MM.1S (cell line): ENCODE measurements at regions not wholly inside any gene's neighbourhood (a gene's known extent, or its start where the extent isn't known, plus 50 kb on each side); places are given as distances from the start of the nearest gene placed in this dataset.

Experiments used
- DNase-seq: peaks from one replicate; pipeline ENCODE4 v3.0.0-alpha.2; 2015
- H2AFZ ChIP-seq: fragments of 300-600 bp; sonication (generic); 2 replicates; pipeline ENCODE4 v1.6.0; 2016; ENCODE audit warnings: antibody characterized with exemption, low read length
- H3F3A ChIP-seq: fragments of 300-600 bp; sonication (generic); 2 replicates; pipeline ENCODE4 v1.6.1; 2016; ENCODE audit warnings: mild to moderate bottlenecking, antibody characterized with exemption, low read length, moderate library complexity, mixed read lengths; ENCODE audit not compliant: insufficient read depth
- H3K27ac ChIP-seq: fragments of 300-600 bp; sonication (generic); 2 replicates; pipeline ENCODE4 v1.5.1; 2016; ENCODE audit warnings: mild to moderate bottlenecking, low read length
- H3K27me3 ChIP-seq: fragments of 300-600 bp; sonication (generic); replicated peaks from 2 replicates; pipeline ENCODE4 v1.6.0; 2016; ENCODE audit warnings: low read length; ENCODE audit not compliant: insufficient read depth
- H3K36me3 ChIP-seq: fragments of 300-600 bp; sonication (generic); replicated peaks from 2 replicates; pipeline ENCODE4 v1.6.1; 2016; ENCODE audit warnings: mild to moderate bottlenecking, low read length, mixed read lengths; ENCODE audit not compliant: insufficient read depth
- H3K4me1 ChIP-seq: fragments of 300-600 bp; sonication (generic); 2 replicates; pipeline ENCODE4 v1.6.1; 2016; ENCODE audit warnings: low read length, mixed read lengths
- H3K4me2 ChIP-seq: fragments of 300-600 bp; sonication (generic); 2 replicates; pipeline ENCODE4 v1.6.0; 2016; ENCODE audit warnings: low read depth, low read length
- H3K4me3 ChIP-seq: fragments of 300-600 bp; sonication (generic); 2 replicates; pipeline ENCODE4 v1.5.1; 2016; ENCODE audit warnings: low read length, mixed read lengths
- H3K79me2 ChIP-seq: fragments of 300-600 bp; sonication (generic); 2 replicates; pipeline ENCODE4 v1.6.1; 2016; ENCODE audit warnings: mixed run types, low read length, mixed read lengths
- H3K9ac ChIP-seq: fragments of 300-600 bp; sonication (generic); 2 replicates; pipeline ENCODE4 v1.6.1; 2016; ENCODE audit warnings: low read length, mixed read lengths
- H3K9me2 ChIP-seq: fragments of 300-600 bp; sonication (generic); replicated peaks from 2 replicates; pipeline ENCODE4 v1.6.1; 2016; ENCODE audit warnings: mild to moderate bottlenecking, low read length, mixed read lengths; ENCODE audit not compliant: insufficient read depth
- H3K9me3 ChIP-seq: fragments of 300-600 bp; sonication (generic); replicated peaks from 2 replicates; pipeline ENCODE4 v1.6.1; 2016; ENCODE audit warnings: mild to moderate bottlenecking, low read length, mixed read lengths; ENCODE audit not compliant: insufficient read depth
- H4K20me1 ChIP-seq: fragments of 300-600 bp; sonication (generic); 2 replicates; pipeline ENCODE4 v1.6.1; 2016; ENCODE audit warnings: mild to moderate bottlenecking, low read length, moderate library complexity, mixed read lengths; ENCODE audit not compliant: insufficient read depth
- CTCF ChIP-seq: fragments of 300-600 bp; sonication (generic); IDR thresholded peaks from 2 replicates; pipeline ENCODE4 v1.5.1; 2016; ENCODE audit warnings: antibody characterized with exemption, low read length, mixed read lengths
- EZH2 ChIP-seq: fragments of 300-600 bp; sonication (generic); optimal IDR thresholded peaks from 2 replicates; pipeline ENCODE3; 2017; ENCODE audit warnings: low read depth, mild to moderate bottlenecking, antibody characterized with exemption, low read length, mixed read lengths
- EZH2phosphoT487 ChIP-seq: fragments of 300-600 bp; sonication (generic); IDR thresholded peaks from 2 replicates; pipeline ENCODE4 v1.6.1; 2018; ENCODE audit warnings: antibody characterized with exemption, low read length

- Histone ChIP-seq H3K4me2 (no peak overlapping the region), H3K27ac (no peak overlapping the region), H3K4me1 (no peaks in the 10 kb centered on the region), H3K9me2 (no peaks in the 10 kb centered on the region), H3K9ac (no peak overlapping the region), H3F3A (no peaks in the 10 kb centered on the region), H2AFZ (no peak overlapping the region), H3K79me2 (no peaks in the 10 kb centered on the region), H3K9me3 (no peaks in the 10 kb centered on the region), H3K27me3 (no peaks in the 10 kb centered on the region), H4K20me1 (no peaks in the 10 kb centered on the region), H3K36me3 (no peaks in the 10 kb centered on the region), H3K4me3 (no peak overlapping the region)
- no peak for TF ChIP-seq EZH2phosphoT487
- TF ChIP-seq CTCF: no peak
- no peak for TF ChIP-seq EZH2
- no peak for DNase-seq
Observed at GRCh38 chr16:66014221-66014620, 352.3 kb upstream of the CDH5 start.

- Histone ChIP-seq H3K9me3 (no peaks in the 10 kb centered on the region), H3F3A (no peaks in the 10 kb centered on the region), H3K9me2 (no peaks in the 10 kb centered on the region), H3K4me1 (no peaks in the 10 kb centered on the region), H3K9ac (no peak overlapping the region), H3K27me3 (no peaks in the 10 kb centered on the region), H3K27ac (no peak overlapping the region), H3K4me3 (no peak overlapping the region), H3K4me2 (no peak overlapping the region), H3K36me3 (no peaks in the 10 kb centered on the region), H2AFZ (no peak overlapping the region), H4K20me1 (no peaks in the 10 kb centered on the region), H3K79me2 (no peaks in the 10 kb centered on the region)
- TF ChIP-seq EZH2phosphoT487 (no peak), EZH2 (no peak), CTCF (no peak)
- DNase-seq: no peak
Observed at GRCh38 chr16:66013486-66013885, 353.0 kb upstream of the CDH5 start.

- H3K9me3 ChIP-seq: no peaks in the 10 kb centered on the region
- no peak for DNase-seq
- H3K27me3 ChIP-seq: no peaks in the 10 kb centered on the region
- H3K4me2 ChIP-seq: no peak overlapping the region
- no peak overlapping the region for H3K4me3 ChIP-seq
- no peak overlapping the region for H3K27ac ChIP-seq
- no peaks in the 10 kb centered on the region for H3K9me2 ChIP-seq
- H3K9ac ChIP-seq: no peak overlapping the region
- H3K79me2 ChIP-seq: no peaks in the 10 kb centered on the region
- no peak overlapping the region for H2AFZ ChIP-seq
- H3F3A ChIP-seq: no peaks in the 10 kb centered on the region
- H4K20me1 ChIP-seq: no peaks in the 10 kb centered on the region
- TF ChIP-seq EZH2phosphoT487 (no peak), EZH2 (no peak), CTCF (no peak)
- H3K4me1 ChIP-seq: peaks cover 7% of the 10 kb centered on the region; the same call in 1 of the 2 replicates
- no peaks in the 10 kb centered on the region for H3K36me3 ChIP-seq
Observed at GRCh38 chr16:66008136-66008535, 358.4 kb upstream of the CDH5 start.
